NCI-H1930 (cell line): ENCODE measurements at regions not wholly inside any gene's neighbourhood (a gene's known extent, or its start where the extent isn't known, plus 50 kb on each side); places are given as distances from the start of the nearest gene placed in this dataset.
"Not testable (repeated sequence)": the region's sequence is repeated elsewhere in the genome, so short reads cannot be mapped to it uniquely, and the experiment has no call there.

ENCODE experiments used
- DNase-seq, 2 experiments: peaks; one replicate each; lab custom pipeline; 2025; lab: John Stamatoyannopoulos, UW

DNA sequence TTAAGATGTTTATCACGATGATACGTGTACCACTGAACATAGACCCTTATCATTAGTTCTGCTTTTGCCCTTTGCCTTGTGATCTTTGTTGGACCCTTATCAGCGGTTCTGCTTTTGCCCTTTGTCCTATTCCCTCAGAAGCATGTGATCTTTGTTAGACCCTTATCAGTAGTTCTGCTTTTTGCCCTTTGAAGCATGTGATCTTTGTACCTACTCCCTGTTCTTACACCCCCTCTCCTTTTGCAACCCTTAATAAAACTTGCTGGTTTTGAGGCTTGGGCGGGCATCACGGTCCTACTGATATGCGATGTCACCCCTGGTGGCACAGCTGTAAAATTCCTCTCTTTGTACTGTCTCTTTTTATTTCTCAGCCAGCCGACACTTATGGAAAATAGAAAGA is 117.0 kb downstream of the SDHAF3 start:
- not testable (repeated sequence) for DNase-seq

DNA sequence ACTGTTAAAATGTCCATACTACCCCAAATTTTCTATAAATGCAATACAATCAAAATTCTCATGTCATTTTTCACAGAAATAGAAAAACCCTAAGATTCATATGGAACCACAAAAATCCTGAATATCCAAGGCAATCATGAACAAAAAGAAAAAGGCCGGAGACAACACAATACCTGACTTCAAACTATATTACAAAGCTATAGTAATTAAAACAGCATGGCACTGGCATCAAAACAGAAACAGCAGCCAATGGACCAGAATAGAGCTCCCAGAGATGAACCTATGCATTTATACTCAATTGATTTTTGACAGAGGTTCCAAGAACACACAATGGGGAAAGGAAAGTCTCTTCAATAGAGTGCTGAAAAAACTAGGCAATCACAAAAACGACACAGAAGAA is 128.8 kb downstream of the SDHAF3 start:
- DNase-seq = no peak

GRCh38 chr7:97258187-97258586 is 140.7 kb downstream of the SDHAF3 start:
- not testable (repeated sequence) for DNase-seq

GRCh38 chr7:97269741-97270140 is 152.2 kb downstream of the SDHAF3 start:
- DNase-seq = no peak

DNA sequence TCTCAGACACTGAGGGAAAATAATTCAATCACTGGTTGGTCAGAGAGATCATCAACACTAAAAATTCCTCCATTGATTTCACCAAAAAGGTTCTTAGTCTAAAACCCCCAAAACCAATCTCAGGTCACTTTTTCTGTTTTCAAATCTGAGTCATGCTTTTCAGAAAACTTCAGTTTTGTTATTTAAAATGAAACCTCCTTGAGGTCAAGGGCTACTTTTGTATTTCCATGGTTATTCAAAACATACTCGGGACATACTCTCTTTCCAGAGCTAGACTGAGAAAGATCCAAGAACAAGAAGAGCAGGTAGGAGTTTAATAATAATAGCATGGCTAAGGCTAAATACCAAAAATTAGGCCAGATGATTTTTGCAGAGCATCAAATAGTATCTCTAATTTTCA is 152.8 kb downstream of the SDHAF3 start:
- DNase-seq = no peak

- DNase-seq = no peak
These were observed 154.1 kb downstream of the SDHAF3 start for GRCh38 chr7:97271619-97272018.

DNA sequence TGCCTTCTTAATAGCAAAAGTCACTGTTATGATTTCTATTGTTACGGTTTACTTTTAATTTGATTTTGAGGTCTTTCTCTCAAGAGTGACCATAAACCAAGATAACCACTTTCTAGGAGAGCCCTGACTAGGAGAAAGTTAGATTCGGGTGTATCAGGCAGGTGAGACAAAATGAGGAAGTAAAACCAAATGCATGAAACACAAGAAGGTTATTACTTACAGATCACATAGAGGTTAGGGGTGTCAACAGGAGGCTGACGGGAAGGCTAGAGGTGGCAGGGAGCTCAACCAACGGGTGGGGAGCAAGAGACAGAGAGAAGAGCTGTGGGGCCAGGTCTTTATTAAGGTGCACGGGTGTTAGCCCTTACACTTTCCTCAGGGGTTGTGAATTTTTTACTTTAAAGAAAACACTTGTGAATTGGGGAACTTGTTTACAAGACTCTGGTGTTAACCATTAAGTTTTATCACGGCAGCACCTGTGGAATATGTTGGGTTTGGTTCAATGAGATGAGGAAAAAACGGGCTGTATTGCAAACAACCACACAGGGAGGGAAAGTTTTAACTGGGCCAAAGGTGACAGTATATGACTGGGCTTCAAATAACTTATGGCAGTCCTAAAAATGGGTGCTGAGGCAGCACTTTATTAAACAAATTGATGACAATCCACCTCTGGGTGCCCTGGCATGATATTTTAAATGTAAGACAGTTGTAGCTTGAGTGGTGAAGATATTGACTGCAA is 154.9 kb downstream of the SDHAF3 start:
- DNase-seq = no peak

DNA sequence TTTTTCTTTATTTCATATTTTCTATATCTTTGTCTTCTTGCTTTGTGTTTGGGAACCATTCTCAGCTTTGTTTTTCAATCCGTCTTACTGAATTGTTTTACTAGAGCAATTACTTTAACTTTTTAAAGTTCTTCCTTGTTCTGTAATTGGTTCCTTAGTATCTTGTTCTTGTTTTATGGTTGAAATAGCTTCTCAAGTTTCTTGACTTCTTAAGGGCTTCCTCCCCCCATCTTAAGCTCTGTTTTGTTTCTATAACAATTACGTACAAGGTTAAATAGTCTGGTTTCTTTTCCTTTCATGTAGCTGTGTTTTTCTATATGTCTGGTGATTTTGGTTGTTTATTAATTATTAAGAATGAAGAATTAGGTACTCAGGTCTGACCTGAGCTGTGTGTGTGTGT is 158.0 kb downstream of the SDHAF3 start:
- DNase-seq = no peak

DNA sequence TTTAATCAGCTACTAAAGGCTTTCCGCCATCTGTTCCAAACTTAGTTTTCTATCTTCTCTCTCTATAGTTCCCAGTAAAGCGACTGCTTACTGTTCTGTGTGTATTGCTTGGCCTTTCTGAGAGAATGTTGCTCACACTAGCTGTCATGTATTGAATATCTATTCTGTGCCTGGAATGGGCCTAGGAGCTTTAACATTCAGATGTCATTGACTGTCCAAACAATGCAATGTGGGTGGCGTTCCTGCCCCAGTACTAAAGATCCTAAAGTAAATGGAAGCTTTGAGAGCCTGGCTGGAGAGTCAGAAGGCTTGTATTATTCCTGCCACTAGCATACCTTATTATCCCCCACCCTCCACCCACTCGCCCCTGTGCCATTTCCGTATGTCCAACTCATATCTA is 163.5 kb downstream of the SDHAF3 start:
- no peak for DNase-seq

DNA sequence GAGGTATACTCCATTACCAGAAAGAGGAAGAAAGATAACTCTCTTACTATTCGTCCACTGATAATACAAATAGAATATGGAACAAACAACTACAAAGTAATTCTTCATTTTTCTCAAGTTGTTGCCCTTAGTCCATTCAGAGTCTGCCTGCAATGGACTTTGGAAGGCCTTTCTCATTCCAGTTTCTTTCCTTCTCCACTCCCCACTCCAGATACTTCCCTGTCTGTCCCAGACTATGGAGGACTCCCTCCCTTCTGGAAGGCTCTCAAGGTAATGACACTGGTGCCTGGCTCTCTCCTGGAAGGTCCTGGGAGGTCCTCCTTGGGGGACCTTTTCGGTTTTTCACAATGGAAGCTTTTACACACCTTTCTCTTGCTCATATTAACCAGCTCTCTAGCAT is 167.8 kb downstream of the SDHAF3 start:
- DNase-seq = no peak

DNA sequence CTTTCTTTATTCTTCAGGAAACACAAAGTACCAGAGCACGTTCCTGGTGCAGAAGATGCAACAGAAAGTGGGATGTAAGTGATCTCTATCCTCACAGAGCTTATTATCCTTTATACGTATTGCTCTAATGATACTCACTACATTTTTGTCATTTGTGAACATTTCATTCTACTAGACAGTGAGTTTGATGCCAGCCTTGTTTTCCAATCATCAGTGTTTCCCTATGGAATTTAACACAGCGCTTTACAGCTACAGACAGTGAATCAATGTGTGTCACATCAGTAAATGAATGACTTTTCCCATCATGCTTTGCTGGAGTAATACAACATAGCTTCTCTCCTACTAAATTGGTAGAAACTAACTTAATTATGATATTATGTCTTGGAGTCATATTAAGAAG is 175.5 kb downstream of the SDHAF3 start:
- DNase-seq = no peak

- no peak for DNase-seq
These were observed 181.1 kb downstream of the SDHAF3 start for GRCh38 chr7:97298561-97298960.

GRCh38 chr7:97305589-97305988 is 188.1 kb downstream of the SDHAF3 start:
- DNase-seq = no peak

DNA sequence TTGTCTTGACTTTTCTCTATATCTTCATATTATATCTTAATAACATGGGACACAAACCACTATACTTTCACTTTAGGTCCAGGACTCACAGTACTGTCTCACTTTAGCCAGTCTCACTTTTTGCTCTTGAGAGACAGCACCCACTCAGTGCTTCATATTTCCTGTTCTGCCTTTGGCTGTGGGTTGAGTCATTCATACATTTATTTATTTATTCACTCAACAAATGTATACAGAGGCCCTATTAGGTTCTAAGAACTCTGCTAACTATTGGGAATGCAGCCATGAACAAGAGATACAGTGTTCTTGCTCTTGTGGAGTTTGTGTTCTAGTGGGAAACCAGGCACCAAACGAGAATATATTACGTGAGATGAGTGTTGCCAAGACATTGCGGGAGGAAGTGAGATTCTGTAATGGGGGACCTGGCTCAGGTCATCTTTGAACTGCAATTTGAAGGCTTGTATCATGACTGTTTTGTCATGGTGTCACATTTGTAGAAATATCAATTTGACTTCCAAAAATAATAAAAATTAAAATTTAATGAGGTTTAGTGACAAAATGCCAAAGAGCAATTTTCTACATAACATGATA is 190.1 kb downstream of the SDHAF3 start:
- DNase-seq = no peak

- DNase-seq = no peak
These were observed 196.4 kb downstream of the SDHAF3 start for GRCh38 chr7:97313900-97314299.

- no peak for DNase-seq
These were observed 200.1 kb downstream of the SDHAF3 start for GRCh38 chr7:97317575-97317974.

DNA sequence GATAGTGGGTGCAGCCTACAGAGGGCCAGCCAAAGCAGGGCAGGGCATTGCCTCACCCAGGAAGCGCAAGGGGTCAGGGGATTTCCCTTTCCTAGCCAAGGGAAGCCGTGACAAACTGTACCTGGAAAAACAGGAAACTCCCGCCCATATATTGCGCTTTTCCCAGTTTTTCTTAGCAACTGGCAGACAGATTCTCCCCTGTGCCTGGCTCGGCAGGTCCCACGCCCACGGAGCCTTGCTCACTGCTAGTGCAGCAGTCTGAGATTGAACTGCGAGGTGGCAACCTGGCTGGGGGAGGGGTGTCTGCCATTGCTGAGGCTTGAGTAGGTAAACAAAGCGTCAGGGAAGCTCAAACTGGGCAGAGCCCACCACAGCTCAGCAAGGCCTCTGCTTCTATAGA is 212.4 kb downstream of the SDHAF3 start:
- not testable (repeated sequence) for DNase-seq

GRCh38 chr7:97337849-97338248 is 220.4 kb downstream of the SDHAF3 start:
- DNase-seq = no peak

DNA sequence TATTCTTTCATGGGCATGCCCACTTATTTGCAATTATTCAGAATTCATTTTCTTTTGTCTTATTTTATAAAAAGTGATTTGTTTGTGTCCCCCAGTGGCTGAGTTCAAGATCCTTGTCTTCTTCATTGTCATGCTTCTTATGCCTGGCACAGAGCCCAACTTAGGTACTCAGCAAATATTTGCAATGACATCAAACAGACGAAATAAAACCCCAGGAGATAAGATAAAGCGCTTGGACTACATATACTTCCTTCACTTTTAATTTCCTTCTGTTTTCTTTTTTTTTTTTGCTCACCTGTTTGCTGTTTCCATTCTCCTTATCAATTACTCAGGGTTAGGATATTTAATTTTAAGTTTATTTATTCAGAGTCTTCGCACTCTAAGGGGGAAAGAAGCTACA is 225.0 kb downstream of the SDHAF3 start:
- DNase-seq = no peak

GRCh38 chr7:97346349-97346748 is 228.9 kb downstream of the SDHAF3 start:
- DNase-seq = no peak

- DNase-seq = no peak
These were observed 234.0 kb downstream of the SDHAF3 start for GRCh38 chr7:97351488-97351887.

DNA sequence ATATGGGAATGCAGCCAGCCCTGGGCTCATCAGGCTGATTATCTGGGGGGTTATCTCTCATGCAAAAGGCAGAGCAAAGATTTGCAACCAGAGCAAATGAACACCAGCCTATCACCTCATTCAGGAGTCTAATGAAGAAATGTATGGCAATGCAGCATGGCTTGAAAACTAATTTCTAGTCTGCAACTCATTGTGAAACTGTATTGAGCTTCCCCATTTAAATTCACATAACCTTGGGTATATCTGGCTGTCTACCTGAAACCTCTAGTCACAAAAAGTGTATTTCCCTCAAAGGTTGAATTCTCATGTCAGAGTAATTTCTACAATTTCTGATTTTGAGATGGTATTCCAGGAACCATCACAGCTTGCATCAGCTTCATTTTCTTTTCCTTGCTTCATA is 240.0 kb downstream of the SDHAF3 start:
- no peak for DNase-seq

- DNase-seq = no peak
These were observed 255.4 kb downstream of the SDHAF3 start for GRCh38 chr7:97372882-97373281.

DNA sequence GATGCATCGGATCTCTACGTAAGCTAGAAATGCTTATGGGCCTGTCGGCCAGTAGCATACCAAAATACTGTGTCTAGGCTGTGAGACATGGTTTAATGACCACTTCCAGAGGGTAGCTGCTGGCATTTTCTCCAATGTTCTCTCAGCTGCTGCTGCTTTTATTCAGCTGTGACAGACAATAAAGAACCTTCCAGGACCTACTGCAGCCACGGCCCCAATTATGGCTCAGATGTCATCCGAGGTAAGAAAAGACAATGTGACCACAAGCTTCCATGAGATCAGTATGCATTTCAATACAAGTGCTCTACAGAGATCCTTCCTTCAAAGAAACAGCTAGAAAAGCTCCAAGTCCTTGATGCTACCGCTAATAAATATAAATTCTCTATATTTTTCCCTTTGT is 256.2 kb downstream of the SDHAF3 start:
- DNase-seq = no peak
